ENCODE measurements at regions not wholly inside any gene's neighbourhood (a gene's known extent, or its start where the extent isn't known, plus 50 kb on each side); places are given as distances from the start of the nearest gene placed in this dataset.

DNA sequence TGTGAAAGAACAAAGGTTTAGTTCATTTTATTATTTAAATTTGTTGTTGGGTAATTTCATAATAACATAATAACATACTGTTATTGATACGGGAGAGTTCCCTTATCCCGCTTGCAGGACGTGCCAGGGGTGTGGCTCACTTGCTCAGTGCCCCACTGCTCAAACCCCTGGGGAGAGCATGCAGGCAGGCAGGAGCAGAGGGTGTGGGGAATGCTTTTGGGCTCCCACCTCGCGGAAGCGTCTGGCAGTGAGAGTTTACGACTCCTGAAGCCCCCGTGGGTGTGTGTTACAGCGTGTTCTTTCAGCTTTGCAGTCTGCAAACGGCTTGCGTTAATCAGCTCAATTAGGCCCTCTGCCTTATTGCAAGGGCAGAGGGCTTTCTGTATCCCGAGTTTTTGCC, 675.9 kb downstream of the SEMA5A start:
- no peaks in the 10 kb centered on the region for H3K23me2 ChIP-seq (ENCODE audit: low read depth, low read length)
- no peak overlapping the region for H2BK20ac ChIP-seq (ENCODE audit: low read length)
- no peak overlapping the region for H2BK12ac ChIP-seq (ENCODE audit: low read depth, low read length)
- no peak for DNase-seq (ENCODE audit: low read depth in 1 of 2, low spot score in 2 of 2)
- ChIA-PET CTCF (ENCODE audit: partially characterized antibody) (interaction anchor here (1.2 to 1.4 kb wide), 2 partner anchors 14 to 39 kb away, joined by 3 to 4 read pairs; no protein-coding TSS in a partner anchor), POLR2A (ENCODE audit: partially characterized antibody) (no interaction called here)
- no peaks in the 10 kb centered on the region for H3K79me1 ChIP-seq (ENCODE audit: low read depth, low read length)
- no peak overlapping the region for H3K56ac ChIP-seq (replicated peaks; ENCODE audit: insufficient read length, low read depth, low read length)
- no peak overlapping the region for H4K5ac ChIP-seq (ENCODE audit: insufficient read length, low read depth, low read length)
- H2BK15ac ChIP-seq (ENCODE audit: low read length), result no peak overlapping the region
- H3K14ac ChIP-seq (ENCODE audit: insufficient read length), result no peak overlapping the region
- no peak overlapping the region for H3K27ac ChIP-seq (ENCODE audit: low read depth, low read length)
- peaks cover 0 to 3% (median 0%) of the 10 kb centered on the region in 4 experiments; a peak in 1 of 8 replicates for H3K36me3 ChIP-seq (ENCODE audit: control insufficient read depth in 2 of 4, insufficient read depth in 4 of 4, low read length in 3 of 4)
- H3K9me3 ChIP-seq (ENCODE audit: insufficient read depth in 2 of 2, low read depth in 1 of 2, low read length in 1 of 2), result no peaks in the 10 kb centered on the region
- no peak overlapping the region for H3K4ac ChIP-seq (replicated peaks; ENCODE audit: insufficient read length, low read depth, low read length)
- H3K9ac ChIP-seq (replicated peaks in 1 of 4; ENCODE audit: extremely low read depth in 1 of 4, low read depth in 3 of 4, low read length in 3 of 4), result no peak overlapping the region
- no peak overlapping the region for H3K18ac ChIP-seq (ENCODE audit: extremely low read depth, low read length)
- no peak overlapping the region for H2BK120ac ChIP-seq (replicated peaks; ENCODE audit: low read depth, low read length)
- H3K4me1 ChIP-seq (replicated peaks in 1 of 4; ENCODE audit: control insufficient read depth in 3 of 4, insufficient read depth in 4 of 4, low read length in 3 of 4), result peaks cover 0 to 11% (median 2%) of the 10 kb centered on the region in 4 experiments; a peak in 4 of 7 replicates
- WGBS, 2 experiments (ENCODE audit: extremely low coverage in 1 of 2, insufficient coverage in 1 of 2, insufficient read length in 1 of 2, insufficient replicate concordance in 2 of 2, low coverage in 1 of 2, low lambda C conversion rate in 2 of 2, missing lambda C conversion rate in 1 of 2), result 76% methylated on average over 12 of the region's 12 CpGs; no CpG with 5 or more reads in 1 of the 2 experiments
- H3K27me3 ChIP-seq (replicated peaks in 1 of 4; ENCODE audit: control insufficient read depth in 3 of 4, extremely low read depth in 1 of 4, insufficient read depth in 3 of 4, low read length in 3 of 4), result no peaks in the 10 kb centered on the region
- H3K23ac ChIP-seq (ENCODE audit: insufficient read length), result no peak overlapping the region
- H2AK5ac ChIP-seq (ENCODE audit: low read depth, low read length), result no peak overlapping the region
- H4K20me1 ChIP-seq (replicated peaks in 1 of 2; ENCODE audit: control insufficient read depth in 1 of 2, insufficient read depth in 2 of 2, low read length in 2 of 2), result no peaks in the 10 kb centered on the region
- no peak overlapping the region for H4K91ac ChIP-seq (replicated peaks; ENCODE audit: insufficient read length, low read length)
- TF ChIP-seq CEBPB (IDR thresholded peaks at IDR 0.05; ENCODE audit: low read depth, low read length) (no peak), POLR2AphosphoS5 (IDR thresholded peaks at IDR 0.05; ENCODE audit: low read depth, low read length) (no peak), SAP30 (IDR thresholded peaks at IDR 0.05; ENCODE audit: insufficient read depth, insufficient replicate concordance, low read length) (no peak), CTBP2 (IDR thresholded peaks at IDR 0.05; ENCODE audit: borderline replicate concordance, insufficient read depth, insufficient read length, low read length) (no peak), KDM5A (IDR thresholded peaks at IDR 0.05; ENCODE audit: low read length) (no peak), JUND (IDR thresholded peaks at IDR 0.05; ENCODE audit: low read length) (no peak), BCL11A (IDR thresholded peaks at IDR 0.05; ENCODE audit: low read depth in 2 of 2, low read length in 2 of 2) (no peak), YY1 (IDR thresholded peaks at IDR 0.05; ENCODE audit: low read depth, low read length) (no peak), GTF2F1 (IDR thresholded peaks at IDR 0.05; ENCODE audit: borderline replicate concordance, low read depth, low read length) (no peak), RXRA (IDR thresholded peaks at IDR 0.05; ENCODE audit: insufficient read depth, low read depth, low read length) (no peak), EP300 (IDR thresholded peaks at IDR 0.05; ENCODE audit: borderline replicate concordance in 1 of 2, low read depth in 2 of 2, low read length in 2 of 2) (no peak), EGR1 (IDR thresholded peaks at IDR 0.05; ENCODE audit: borderline replicate concordance, low read depth, low read length) (no peak), RBBP5 (IDR thresholded peaks at IDR 0.05; ENCODE audit: borderline replicate concordance, low read depth, low read length) (no peak)
- H2BK5ac ChIP-seq (ENCODE audit: low read depth, low read length), result no peak overlapping the region
- FAIRE-seq, result no peak
- H3K4me3 ChIP-seq (ENCODE audit: extremely low read depth in 1 of 4, insufficient read depth in 2 of 4, low read depth in 3 of 4, low read length in 4 of 4), result no peak overlapping the region
- H4K8ac ChIP-seq (ENCODE audit: extremely low read depth, insufficient read depth, low read length), result no peak overlapping the region
- no peak overlapping the region for H2AFZ ChIP-seq (ENCODE audit: low read length)
- no peaks in the 10 kb centered on the region for H3K79me2 ChIP-seq (ENCODE audit: control insufficient read depth in 1 of 2, insufficient read depth in 2 of 2, low read length in 2 of 2)
- no peak overlapping the region for H3K4me2 ChIP-seq (ENCODE audit: insufficient read depth in 1 of 2, low read depth in 2 of 2, low read length in 2 of 2)

Data from H1 (cell line).